GM23338 (cell line): ENCODE measurements at regions not wholly inside any gene's neighbourhood (a gene's known extent, or its start where the extent isn't known, plus 50 kb on each side); places are given as distances from the start of the nearest gene placed in this dataset.

Source experiments
- EZH2 ChIP-seq: fragments of 200-600 bp; sonication (generic); IDR thresholded peaks from one replicate; pipeline ENCODE4 v1.8.0; 2017; ENCODE audit warnings: antibody characterized with exemption, mild to moderate bottlenecking, low read depth; ENCODE audit not compliant: unreplicated experiment
- EZH2phosphoT487 ChIP-seq: fragments of 200-600 bp; sonication (generic); IDR thresholded peaks from one replicate; pipeline ENCODE4 v1.8.1; 2018; ENCODE audit warnings: antibody characterized with exemption; ENCODE audit not compliant: unreplicated experiment
- POLR2AphosphoS5 ChIP-seq: IDR thresholded peaks from 2 replicates; pipeline ENCODE4 v1.6.1; 2016; ENCODE audit warnings: antibody characterized with exemption, low read depth
- TF ChIP-seq, protein P1 (sequence below), 2 experiments: fragments of 200-600 bp in 1 of 2; sonication (generic) in 1 of 2; conservative IDR thresholded peaks; 2 replicates each; pipeline versions ENCODE4 v1.5.1 to v1.6.1; 2016 to 2017; ENCODE audit warnings: antibody characterized with exemption in 2 of 2, low read depth in 2 of 2, mild to moderate bottlenecking in 2 of 2, moderate library complexity in 1 of 2
- TF ChIP-seq, protein P2 (sequence below): IDR thresholded peaks from one replicate; pipeline ENCODE4 v1.6.1; 2018; ENCODE audit warnings: antibody characterized with exemption; ENCODE audit not compliant: unreplicated experiment
- TF ChIP-seq, protein P3 (sequence below): IDR thresholded peaks from 2 replicates; pipeline ENCODE4 v1.6.1; 2016; ENCODE audit warnings: antibody characterized with exemption

- TF ChIP-seq, protein P1, sequence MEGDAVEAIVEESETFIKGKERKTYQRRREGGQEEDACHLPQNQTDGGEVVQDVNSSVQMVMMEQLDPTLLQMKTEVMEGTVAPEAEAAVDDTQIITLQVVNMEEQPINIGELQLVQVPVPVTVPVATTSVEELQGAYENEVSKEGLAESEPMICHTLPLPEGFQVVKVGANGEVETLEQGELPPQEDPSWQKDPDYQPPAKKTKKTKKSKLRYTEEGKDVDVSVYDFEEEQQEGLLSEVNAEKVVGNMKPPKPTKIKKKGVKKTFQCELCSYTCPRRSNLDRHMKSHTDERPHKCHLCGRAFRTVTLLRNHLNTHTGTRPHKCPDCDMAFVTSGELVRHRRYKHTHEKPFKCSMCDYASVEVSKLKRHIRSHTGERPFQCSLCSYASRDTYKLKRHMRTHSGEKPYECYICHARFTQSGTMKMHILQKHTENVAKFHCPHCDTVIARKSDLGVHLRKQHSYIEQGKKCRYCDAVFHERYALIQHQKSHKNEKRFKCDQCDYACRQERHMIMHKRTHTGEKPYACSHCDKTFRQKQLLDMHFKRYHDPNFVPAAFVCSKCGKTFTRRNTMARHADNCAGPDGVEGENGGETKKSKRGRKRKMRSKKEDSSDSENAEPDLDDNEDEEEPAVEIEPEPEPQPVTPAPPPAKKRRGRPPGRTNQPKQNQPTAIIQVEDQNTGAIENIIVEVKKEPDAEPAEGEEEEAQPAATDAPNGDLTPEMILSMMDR (conservative IDR thresholded peaks at IDR 0.05; ENCODE audit: low read depth in 2 of 2) = no peak
- TF ChIP-seq, protein P2, sequence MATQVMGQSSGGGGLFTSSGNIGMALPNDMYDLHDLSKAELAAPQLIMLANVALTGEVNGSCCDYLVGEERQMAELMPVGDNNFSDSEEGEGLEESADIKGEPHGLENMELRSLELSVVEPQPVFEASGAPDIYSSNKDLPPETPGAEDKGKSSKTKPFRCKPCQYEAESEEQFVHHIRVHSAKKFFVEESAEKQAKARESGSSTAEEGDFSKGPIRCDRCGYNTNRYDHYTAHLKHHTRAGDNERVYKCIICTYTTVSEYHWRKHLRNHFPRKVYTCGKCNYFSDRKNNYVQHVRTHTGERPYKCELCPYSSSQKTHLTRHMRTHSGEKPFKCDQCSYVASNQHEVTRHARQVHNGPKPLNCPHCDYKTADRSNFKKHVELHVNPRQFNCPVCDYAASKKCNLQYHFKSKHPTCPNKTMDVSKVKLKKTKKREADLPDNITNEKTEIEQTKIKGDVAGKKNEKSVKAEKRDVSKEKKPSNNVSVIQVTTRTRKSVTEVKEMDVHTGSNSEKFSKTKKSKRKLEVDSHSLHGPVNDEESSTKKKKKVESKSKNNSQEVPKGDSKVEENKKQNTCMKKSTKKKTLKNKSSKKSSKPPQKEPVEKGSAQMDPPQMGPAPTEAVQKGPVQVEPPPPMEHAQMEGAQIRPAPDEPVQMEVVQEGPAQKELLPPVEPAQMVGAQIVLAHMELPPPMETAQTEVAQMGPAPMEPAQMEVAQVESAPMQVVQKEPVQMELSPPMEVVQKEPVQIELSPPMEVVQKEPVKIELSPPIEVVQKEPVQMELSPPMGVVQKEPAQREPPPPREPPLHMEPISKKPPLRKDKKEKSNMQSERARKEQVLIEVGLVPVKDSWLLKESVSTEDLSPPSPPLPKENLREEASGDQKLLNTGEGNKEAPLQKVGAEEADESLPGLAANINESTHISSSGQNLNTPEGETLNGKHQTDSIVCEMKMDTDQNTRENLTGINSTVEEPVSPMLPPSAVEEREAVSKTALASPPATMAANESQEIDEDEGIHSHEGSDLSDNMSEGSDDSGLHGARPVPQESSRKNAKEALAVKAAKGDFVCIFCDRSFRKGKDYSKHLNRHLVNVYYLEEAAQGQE = no peak
- TF ChIP-seq POLR2AphosphoS5 (no peak), EZH2phosphoT487 (no peak), EZH2 (no peak)
- TF ChIP-seq, protein P3, sequence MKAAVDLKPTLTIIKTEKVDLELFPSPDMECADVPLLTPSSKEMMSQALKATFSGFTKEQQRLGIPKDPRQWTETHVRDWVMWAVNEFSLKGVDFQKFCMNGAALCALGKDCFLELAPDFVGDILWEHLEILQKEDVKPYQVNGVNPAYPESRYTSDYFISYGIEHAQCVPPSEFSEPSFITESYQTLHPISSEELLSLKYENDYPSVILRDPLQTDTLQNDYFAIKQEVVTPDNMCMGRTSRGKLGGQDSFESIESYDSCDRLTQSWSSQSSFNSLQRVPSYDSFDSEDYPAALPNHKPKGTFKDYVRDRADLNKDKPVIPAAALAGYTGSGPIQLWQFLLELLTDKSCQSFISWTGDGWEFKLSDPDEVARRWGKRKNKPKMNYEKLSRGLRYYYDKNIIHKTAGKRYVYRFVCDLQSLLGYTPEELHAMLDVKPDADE = no peak
Observed at GRCh38 chr20:22466447-22467171, 117.8 kb downstream of the FOXA2 start.
